ENCODE measurements at regions not wholly inside any gene's neighbourhood (a gene's known extent, or its start where the extent isn't known, plus 50 kb on each side); places are given as distances from the start of the nearest gene placed in this dataset.

DNA sequence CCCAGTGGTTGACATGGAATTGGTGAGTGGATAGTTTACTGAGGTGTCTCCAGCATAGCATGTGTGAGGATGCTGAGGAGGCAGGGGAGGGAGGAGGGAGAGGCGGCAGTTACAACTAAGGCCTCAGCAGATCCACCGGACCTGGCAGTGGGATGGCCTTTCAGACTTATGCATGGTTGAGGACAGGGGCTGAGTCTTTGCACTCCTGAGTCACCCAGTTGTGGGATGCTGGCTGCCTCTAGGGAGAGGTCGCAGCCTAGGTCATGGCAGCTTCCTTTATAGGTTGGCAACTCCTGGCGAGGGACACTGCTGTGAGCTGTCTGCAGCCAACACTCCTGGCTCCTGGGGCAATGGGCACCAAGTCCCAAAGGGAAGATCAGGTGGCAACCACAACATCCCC, 380.3 kb downstream of the PREX1 start:
- no peak for TF ChIP-seq POLR2A (IDR thresholded peaks at IDR 0.05; ENCODE audit: extremely low read depth, insufficient read length)
- TF ChIP-seq, protein P1, sequence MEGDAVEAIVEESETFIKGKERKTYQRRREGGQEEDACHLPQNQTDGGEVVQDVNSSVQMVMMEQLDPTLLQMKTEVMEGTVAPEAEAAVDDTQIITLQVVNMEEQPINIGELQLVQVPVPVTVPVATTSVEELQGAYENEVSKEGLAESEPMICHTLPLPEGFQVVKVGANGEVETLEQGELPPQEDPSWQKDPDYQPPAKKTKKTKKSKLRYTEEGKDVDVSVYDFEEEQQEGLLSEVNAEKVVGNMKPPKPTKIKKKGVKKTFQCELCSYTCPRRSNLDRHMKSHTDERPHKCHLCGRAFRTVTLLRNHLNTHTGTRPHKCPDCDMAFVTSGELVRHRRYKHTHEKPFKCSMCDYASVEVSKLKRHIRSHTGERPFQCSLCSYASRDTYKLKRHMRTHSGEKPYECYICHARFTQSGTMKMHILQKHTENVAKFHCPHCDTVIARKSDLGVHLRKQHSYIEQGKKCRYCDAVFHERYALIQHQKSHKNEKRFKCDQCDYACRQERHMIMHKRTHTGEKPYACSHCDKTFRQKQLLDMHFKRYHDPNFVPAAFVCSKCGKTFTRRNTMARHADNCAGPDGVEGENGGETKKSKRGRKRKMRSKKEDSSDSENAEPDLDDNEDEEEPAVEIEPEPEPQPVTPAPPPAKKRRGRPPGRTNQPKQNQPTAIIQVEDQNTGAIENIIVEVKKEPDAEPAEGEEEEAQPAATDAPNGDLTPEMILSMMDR (IDR thresholded peaks at IDR 0.05; ENCODE audit: low read depth, low read length), result no peak
